ENCODE measurements at regions not wholly inside any gene's neighbourhood (a gene's known extent, or its start where the extent isn't known, plus 50 kb on each side); places are given as distances from the start of the nearest gene placed in this dataset.

DNA sequence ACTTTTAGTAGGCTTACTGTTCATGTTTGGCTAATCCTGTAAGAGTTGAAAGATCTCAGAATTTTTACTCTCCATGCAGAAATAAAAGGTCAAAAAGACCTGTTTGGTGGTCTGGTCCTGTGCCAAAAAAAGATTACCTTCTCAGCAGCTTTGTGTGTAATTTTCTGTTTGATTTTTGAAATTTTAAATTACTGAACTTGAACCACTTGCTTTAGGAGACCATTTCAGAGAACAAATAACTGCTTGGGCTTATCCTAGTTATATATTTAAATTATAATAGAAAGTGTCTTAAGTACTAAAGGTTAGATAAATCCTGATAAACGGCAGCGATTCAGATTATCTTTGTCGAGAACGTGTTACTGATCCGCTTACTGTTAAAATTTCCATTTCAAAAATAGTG lies 118.3 kb upstream of the GRIK2 start:
- ChIA-PET CTCF (ENCODE audit: unreplicated experiment) (no interaction called here), POLR2A (interaction anchor here (0.7 kb wide), 1 partner anchor 313 kb away, joined by 3 read pairs; no protein-coding TSS in a partner anchor)
- H3K9me2 ChIP-seq (ENCODE audit: insufficient read depth, low read length) = no peaks in the 10 kb centered on the region
- H4K20me1 ChIP-seq (ENCODE audit: insufficient read depth, low read length) = no peaks in the 10 kb centered on the region
- H3K4me1 ChIP-seq (ENCODE audit: insufficient read depth, low read length, poor library complexity, severe bottlenecking) = no peaks in the 10 kb centered on the region
- no peak overlapping the region for H2AFZ ChIP-seq (ENCODE audit: low read length)
- BruUV-seq (replicated peaks) = no TSS peak
- no peak overlapping the region for H3K4me3 ChIP-seq (ENCODE audit: low read depth, low read length, poor library complexity, severe bottlenecking)
- H3K27ac ChIP-seq (ENCODE audit: low read depth, low read length, poor library complexity, severe bottlenecking) = no peak overlapping the region
- no peak for TF ChIP-seq EZH2phosphoT487 (IDR thresholded peaks at IDR 0.05; ENCODE audit: borderline replicate concordance, low read depth, low read length)
- TF ChIP-seq, protein P1, sequence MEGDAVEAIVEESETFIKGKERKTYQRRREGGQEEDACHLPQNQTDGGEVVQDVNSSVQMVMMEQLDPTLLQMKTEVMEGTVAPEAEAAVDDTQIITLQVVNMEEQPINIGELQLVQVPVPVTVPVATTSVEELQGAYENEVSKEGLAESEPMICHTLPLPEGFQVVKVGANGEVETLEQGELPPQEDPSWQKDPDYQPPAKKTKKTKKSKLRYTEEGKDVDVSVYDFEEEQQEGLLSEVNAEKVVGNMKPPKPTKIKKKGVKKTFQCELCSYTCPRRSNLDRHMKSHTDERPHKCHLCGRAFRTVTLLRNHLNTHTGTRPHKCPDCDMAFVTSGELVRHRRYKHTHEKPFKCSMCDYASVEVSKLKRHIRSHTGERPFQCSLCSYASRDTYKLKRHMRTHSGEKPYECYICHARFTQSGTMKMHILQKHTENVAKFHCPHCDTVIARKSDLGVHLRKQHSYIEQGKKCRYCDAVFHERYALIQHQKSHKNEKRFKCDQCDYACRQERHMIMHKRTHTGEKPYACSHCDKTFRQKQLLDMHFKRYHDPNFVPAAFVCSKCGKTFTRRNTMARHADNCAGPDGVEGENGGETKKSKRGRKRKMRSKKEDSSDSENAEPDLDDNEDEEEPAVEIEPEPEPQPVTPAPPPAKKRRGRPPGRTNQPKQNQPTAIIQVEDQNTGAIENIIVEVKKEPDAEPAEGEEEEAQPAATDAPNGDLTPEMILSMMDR (conservative IDR thresholded peaks at IDR 0.05; ENCODE audit: low read length) = no peak
- DNase-seq (ENCODE audit: low spot score) = no peak
- H3K4me2 ChIP-seq (ENCODE audit: low read length) = no peak overlapping the region
- no peaks in the 10 kb centered on the region for H3K79me2 ChIP-seq (ENCODE audit: insufficient read depth, low read depth, low read length)
- intact Hi-C loops (cut with micrococcal nuclease; ENCODE audit: unreplicated experiment) = no loop called here
- no peaks in the 10 kb centered on the region for H3K9me3 ChIP-seq (ENCODE audit: low read length)
- H3K36me3 ChIP-seq (ENCODE audit: insufficient read depth, low read length) = no peaks in the 10 kb centered on the region

DNA sequence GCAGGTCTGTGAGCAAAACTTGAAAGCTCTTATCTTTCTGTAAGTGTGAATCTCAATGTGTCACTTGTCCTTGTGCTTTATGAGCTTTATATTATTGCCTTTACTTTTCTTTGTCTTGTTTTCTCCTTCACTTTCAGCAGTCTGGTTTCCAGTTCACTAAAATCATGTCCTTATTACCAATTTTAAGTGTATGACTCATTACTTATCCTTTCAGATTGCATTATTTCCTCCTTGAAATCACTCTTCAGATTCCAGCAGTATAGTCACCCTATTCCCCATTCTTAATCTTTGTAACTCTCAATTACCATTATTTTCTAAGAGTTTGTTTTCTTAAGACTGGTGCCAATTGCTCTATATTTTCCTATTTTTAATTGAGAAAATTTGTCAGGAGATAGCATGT lies 117.4 kb upstream of the GRIK2 start:
- no peak overlapping the region for H3K4me3 ChIP-seq (ENCODE audit: low read depth, low read length, poor library complexity, severe bottlenecking)
- H3K9me2 ChIP-seq (ENCODE audit: insufficient read depth, low read length) = no peaks in the 10 kb centered on the region
- no peaks in the 10 kb centered on the region for H3K79me2 ChIP-seq (ENCODE audit: insufficient read depth, low read depth, low read length)
- no peak overlapping the region for H3K4me2 ChIP-seq (ENCODE audit: low read length)
- POLR2A ChIA-PET = no interaction called here
- BruUV-seq (replicated peaks) = no TSS peak
- no peaks in the 10 kb centered on the region for H4K20me1 ChIP-seq (ENCODE audit: insufficient read depth, low read length)
- H3K36me3 ChIP-seq (ENCODE audit: insufficient read depth, low read length) = no peaks in the 10 kb centered on the region
- intact Hi-C loops (cut with micrococcal nuclease; ENCODE audit: unreplicated experiment) = no loop called here
- no peak for DNase-seq (ENCODE audit: low spot score)
- H3K4me1 ChIP-seq (ENCODE audit: insufficient read depth, low read length, poor library complexity, severe bottlenecking) = no peaks in the 10 kb centered on the region
- CTCF ChIA-PET (ENCODE audit: unreplicated experiment) = no interaction called here
- TF ChIP-seq, protein P1 (conservative IDR thresholded peaks at IDR 0.05; ENCODE audit: low read length) = no peak
- no peak for TF ChIP-seq EZH2phosphoT487 (IDR thresholded peaks at IDR 0.05; ENCODE audit: borderline replicate concordance, low read depth, low read length)
- no peak overlapping the region for H3K27ac ChIP-seq (ENCODE audit: low read depth, low read length, poor library complexity, severe bottlenecking)
- no peak overlapping the region for H2AFZ ChIP-seq (ENCODE audit: low read length)
- no peaks in the 10 kb centered on the region for H3K9me3 ChIP-seq (ENCODE audit: low read length)

DNA sequence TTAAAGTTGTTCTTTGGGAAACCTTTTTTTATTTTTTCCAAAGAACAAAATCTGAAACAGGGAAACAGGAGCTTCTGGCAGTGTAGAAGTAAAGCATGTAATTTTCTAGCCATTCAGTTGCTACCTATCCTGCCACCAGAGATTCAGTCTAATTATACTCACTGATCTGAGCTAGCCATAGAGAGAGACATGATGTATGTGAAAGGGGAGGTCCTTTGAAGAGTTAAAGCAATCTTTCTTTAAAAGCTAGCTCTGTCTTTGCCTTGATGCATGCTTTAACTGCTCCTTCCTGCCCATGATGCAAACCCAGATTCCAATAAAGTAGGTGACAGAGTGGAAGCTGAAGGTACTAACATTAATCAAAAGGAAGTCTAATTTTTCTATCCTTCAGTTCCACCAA lies 114.1 kb upstream of the GRIK2 start:
- BruUV-seq (replicated peaks) = no TSS peak
- CTCF ChIA-PET (ENCODE audit: unreplicated experiment) = no interaction called here

More for the DNA sequence above, 114.1 kb upstream of the GRIK2 start:
- Histone ChIP-seq H3K27ac (ENCODE audit: low read depth, low read length, poor library complexity, severe bottlenecking) (no peak overlapping the region), H3K36me3 (ENCODE audit: insufficient read depth, low read length) (no peaks in the 10 kb centered on the region), H4K20me1 (ENCODE audit: insufficient read depth, low read length) (no peaks in the 10 kb centered on the region), H3K4me1 (ENCODE audit: insufficient read depth, low read length, poor library complexity, severe bottlenecking) (no peaks in the 10 kb centered on the region), H3K9me2 (ENCODE audit: insufficient read depth, low read length) (no peaks in the 10 kb centered on the region), H2AFZ (ENCODE audit: low read length) (no peak overlapping the region), H3K4me3 (ENCODE audit: low read depth, low read length, poor library complexity, severe bottlenecking) (no peak overlapping the region), H3K4me2 (ENCODE audit: low read length) (no peak overlapping the region), H3K79me2 (ENCODE audit: insufficient read depth, low read depth, low read length) (no peaks in the 10 kb centered on the region), H3K9me3 (ENCODE audit: low read length) (no peaks in the 10 kb centered on the region)
- DNase-seq (ENCODE audit: low spot score) = no peak
- POLR2A ChIA-PET = interaction anchor here (1.5 kb wide), 1 partner anchor 11 kb away, joined by 3 read pairs; no protein-coding TSS in a partner anchor
- no peak for TF ChIP-seq EZH2phosphoT487 (IDR thresholded peaks at IDR 0.05; ENCODE audit: borderline replicate concordance, low read depth, low read length)
- TF ChIP-seq, protein P1 (conservative IDR thresholded peaks at IDR 0.05; ENCODE audit: low read length) = no peak
- intact Hi-C loops (cut with micrococcal nuclease; ENCODE audit: unreplicated experiment) = no loop called here

All from OCI-LY7 (cell line).